ENCODE measurements at regions not wholly inside any gene's neighbourhood (a gene's known extent, or its start where the extent isn't known, plus 50 kb on each side); places are given as distances from the start of the nearest gene placed in this dataset.

DNA sequence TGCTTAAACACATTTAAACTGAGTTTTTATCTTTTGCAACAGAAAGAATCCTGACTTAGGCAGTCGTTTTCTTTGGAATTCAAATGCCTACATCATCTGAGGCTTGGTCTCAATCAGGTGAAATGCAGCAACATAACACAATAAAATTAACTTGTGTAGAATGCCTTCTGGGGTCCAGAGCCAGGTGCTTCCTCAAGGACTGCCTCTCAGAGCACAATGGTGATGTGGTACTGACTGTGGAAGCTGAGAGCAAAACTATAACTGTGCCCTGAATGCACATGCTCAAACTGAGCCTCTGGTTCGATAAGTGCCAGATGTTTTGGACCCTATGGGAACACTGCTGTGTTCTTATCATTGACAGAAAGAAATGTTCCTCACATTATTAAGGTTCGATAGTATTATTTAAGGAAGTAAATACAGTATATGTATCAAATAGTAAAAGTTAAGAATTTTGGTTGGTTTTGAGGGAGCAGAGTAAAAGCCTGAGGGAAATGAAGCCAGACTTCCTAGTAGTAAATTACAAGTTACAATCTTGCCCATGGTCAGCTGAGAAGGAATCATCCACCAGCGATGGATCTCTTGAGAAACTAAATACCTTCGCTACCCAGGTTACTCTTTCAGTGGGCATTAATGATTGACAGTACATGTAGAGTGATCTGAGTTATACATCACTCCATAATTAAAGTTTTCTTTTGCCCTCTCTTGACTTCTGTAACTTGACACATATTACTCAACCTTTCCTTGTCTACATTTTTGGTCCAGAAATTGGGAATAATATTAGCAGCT lies 122.9 kb upstream of the ATP2B1 start:
- TF ChIP-seq, protein P1, sequence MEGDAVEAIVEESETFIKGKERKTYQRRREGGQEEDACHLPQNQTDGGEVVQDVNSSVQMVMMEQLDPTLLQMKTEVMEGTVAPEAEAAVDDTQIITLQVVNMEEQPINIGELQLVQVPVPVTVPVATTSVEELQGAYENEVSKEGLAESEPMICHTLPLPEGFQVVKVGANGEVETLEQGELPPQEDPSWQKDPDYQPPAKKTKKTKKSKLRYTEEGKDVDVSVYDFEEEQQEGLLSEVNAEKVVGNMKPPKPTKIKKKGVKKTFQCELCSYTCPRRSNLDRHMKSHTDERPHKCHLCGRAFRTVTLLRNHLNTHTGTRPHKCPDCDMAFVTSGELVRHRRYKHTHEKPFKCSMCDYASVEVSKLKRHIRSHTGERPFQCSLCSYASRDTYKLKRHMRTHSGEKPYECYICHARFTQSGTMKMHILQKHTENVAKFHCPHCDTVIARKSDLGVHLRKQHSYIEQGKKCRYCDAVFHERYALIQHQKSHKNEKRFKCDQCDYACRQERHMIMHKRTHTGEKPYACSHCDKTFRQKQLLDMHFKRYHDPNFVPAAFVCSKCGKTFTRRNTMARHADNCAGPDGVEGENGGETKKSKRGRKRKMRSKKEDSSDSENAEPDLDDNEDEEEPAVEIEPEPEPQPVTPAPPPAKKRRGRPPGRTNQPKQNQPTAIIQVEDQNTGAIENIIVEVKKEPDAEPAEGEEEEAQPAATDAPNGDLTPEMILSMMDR (IDR thresholded peaks at IDR 0.05; ENCODE audit: low read length) = no peak
- no peak for TF ChIP-seq EZH2 (optimal IDR thresholded peaks at IDR 0.05; ENCODE audit: low read depth, low read length)
